ENCODE measurements at regions not wholly inside any gene's neighbourhood (a gene's known extent, or its start where the extent isn't known, plus 50 kb on each side); places are given as distances from the start of the nearest gene placed in this dataset.

DNA sequence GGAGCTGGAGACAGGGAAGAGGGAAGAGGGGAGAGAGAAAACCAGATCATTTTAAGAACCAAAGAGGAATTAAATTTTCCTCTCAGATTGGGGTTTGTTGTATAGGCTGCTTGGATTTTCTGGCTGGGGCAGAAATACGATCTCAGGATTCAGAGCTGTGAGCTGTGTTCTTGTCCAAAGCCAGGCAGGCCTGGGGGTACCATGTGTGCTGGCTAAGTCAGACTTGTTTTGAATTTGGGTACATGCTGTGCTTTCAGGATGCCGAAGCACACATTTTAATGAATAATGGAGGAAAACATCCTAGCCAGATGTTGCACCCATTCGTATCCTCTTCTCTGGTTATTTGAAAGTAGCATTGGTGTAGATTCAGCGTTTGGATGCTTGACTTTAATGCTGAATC lies 170.3 kb upstream of the PODXL start:
- TF ChIP-seq, protein P1, sequence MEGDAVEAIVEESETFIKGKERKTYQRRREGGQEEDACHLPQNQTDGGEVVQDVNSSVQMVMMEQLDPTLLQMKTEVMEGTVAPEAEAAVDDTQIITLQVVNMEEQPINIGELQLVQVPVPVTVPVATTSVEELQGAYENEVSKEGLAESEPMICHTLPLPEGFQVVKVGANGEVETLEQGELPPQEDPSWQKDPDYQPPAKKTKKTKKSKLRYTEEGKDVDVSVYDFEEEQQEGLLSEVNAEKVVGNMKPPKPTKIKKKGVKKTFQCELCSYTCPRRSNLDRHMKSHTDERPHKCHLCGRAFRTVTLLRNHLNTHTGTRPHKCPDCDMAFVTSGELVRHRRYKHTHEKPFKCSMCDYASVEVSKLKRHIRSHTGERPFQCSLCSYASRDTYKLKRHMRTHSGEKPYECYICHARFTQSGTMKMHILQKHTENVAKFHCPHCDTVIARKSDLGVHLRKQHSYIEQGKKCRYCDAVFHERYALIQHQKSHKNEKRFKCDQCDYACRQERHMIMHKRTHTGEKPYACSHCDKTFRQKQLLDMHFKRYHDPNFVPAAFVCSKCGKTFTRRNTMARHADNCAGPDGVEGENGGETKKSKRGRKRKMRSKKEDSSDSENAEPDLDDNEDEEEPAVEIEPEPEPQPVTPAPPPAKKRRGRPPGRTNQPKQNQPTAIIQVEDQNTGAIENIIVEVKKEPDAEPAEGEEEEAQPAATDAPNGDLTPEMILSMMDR (IDR thresholded peaks at IDR 0.05), result no peak
- TF ChIP-seq POLR2A (IDR thresholded peaks at IDR 0.05) (no peak), EP300 (IDR thresholded peaks at IDR 0.05) (no peak)
